HG03521 (cell line): ENCODE measurements at regions not wholly inside any gene's neighbourhood (a gene's known extent, or its start where the extent isn't known, plus 50 kb on each side); places are given as distances from the start of the nearest gene placed in this dataset.
"Not testable (repeated sequence)": the region's sequence is repeated elsewhere in the genome, so short reads cannot be mapped to it uniquely, and the experiment has no call there.

Experiments
- ATAC-seq: cut with Tn5 transposase; IDR thresholded peaks from one replicate; pipeline ENCODE4 v1.9.1; 2021; ENCODE audit warnings: mild to moderate bottlenecking, moderate library complexity; ENCODE audit not compliant: unreplicated experiment

GRCh38 chr10:55174419-55174818, 373.4 kb upstream of the PCDH15 start:
- ATAC-seq, result no peak

- ATAC-seq, result no peak
These were observed 368.5 kb upstream of the PCDH15 start for GRCh38 chr10:55169493-55169892.

GRCh38 chr10:55168343-55168742, 367.3 kb upstream of the PCDH15 start:
- no peak for ATAC-seq

GRCh38 chr10:55163388-55163979, 362.5 kb upstream of the PCDH15 start:
- no peak for ATAC-seq

- not testable (repeated sequence) for ATAC-seq
These were observed 361.3 kb upstream of the PCDH15 start for GRCh38 chr10:55162321-55162720.

- ATAC-seq, result no peak
These were observed 359.7 kb upstream of the PCDH15 start for GRCh38 chr10:55160655-55161283.

GRCh38 chr10:55158633-55159032, 357.6 kb upstream of the PCDH15 start:
- no peak for ATAC-seq

- no peak for ATAC-seq
These were observed 345.0 kb upstream of the PCDH15 start for GRCh38 chr10:55146032-55146431.

GRCh38 chr10:55144001-55144400, 343.0 kb upstream of the PCDH15 start:
- no peak for ATAC-seq

- no peak for ATAC-seq
These were observed 340.9 kb upstream of the PCDH15 start for GRCh38 chr10:55141892-55142291.

- ATAC-seq, result no peak
These were observed 336.0 kb upstream of the PCDH15 start for GRCh38 chr10:55137063-55137462.

- no peak for ATAC-seq
These were observed 303.7 kb upstream of the PCDH15 start for GRCh38 chr10:55104738-55105137.

GRCh38 chr10:55098452-55098851, 297.4 kb upstream of the PCDH15 start:
- no peak for ATAC-seq

GRCh38 chr10:55091691-55092328, 290.8 kb upstream of the PCDH15 start:
- ATAC-seq, result no peak

- ATAC-seq, result no peak
These were observed 277.1 kb upstream of the PCDH15 start for GRCh38 chr10:55078121-55078520.

GRCh38 chr10:55065185-55065584, 264.2 kb upstream of the PCDH15 start:
- no peak for ATAC-seq

GRCh38 chr10:55063811-55064210, 262.8 kb upstream of the PCDH15 start:
- ATAC-seq, result no peak

GRCh38 chr10:55062349-55062748, 261.3 kb upstream of the PCDH15 start:
- no peak for ATAC-seq

GRCh38 chr10:55058800-55059199, 257.8 kb upstream of the PCDH15 start:
- no peak for ATAC-seq

GRCh38 chr10:55051515-55051914, 250.5 kb upstream of the PCDH15 start:
- ATAC-seq, result no peak

- no peak for ATAC-seq
These were observed 247.9 kb upstream of the PCDH15 start for GRCh38 chr10:55048830-55049498.

GRCh38 chr10:55043540-55043939, 242.5 kb upstream of the PCDH15 start:
- no peak for ATAC-seq
